ENCODE measurements at regions not wholly inside any gene's neighbourhood (a gene's known extent, or its start where the extent isn't known, plus 50 kb on each side); places are given as distances from the start of the nearest gene placed in this dataset.

- TF ChIP-seq ZNF462 (CRISPR knock-in tag; IDR thresholded peaks at IDR 0.05) = no peak
- TF ChIP-seq ETS1 (IDR thresholded peaks at IDR 0.05) = no peak
- no peak for TF ChIP-seq NANOG (IDR thresholded peaks at IDR 0.05; ENCODE audit: borderline replicate concordance)
- no peak for TF ChIP-seq JUNB (IDR thresholded peaks at IDR 0.05; ENCODE audit: unreplicated experiment)
- TF ChIP-seq EZH2 (IDR thresholded peaks at IDR 0.05; ENCODE audit: low read depth, unreplicated experiment) = no peak
- TF ChIP-seq STAT1 (IDR thresholded peaks at IDR 0.05; ENCODE audit: unreplicated experiment) = no peak
- no peak for TF ChIP-seq EZH2phosphoT487 (IDR thresholded peaks at IDR 0.05; ENCODE audit: unreplicated experiment)
Measured at GRCh38 chrX:94932278-94932965, 1258.4 kb downstream of the FAM133A start (continued).

GRCh38 chrX:94936722-94937121 lies 1262.7 kb downstream of the FAM133A start:
- Histone ChIP-seq H3K4me3 (no peak overlapping the region), H3K27me3 (ENCODE audit: insufficient read depth) (no peaks in the 10 kb centered on the region), H3F3A (replicated peaks; ENCODE audit: low read depth) (no peaks in the 10 kb centered on the region), H3K79me2 (replicated peaks; ENCODE audit: insufficient read depth) (no peaks in the 10 kb centered on the region), H3K4me2 (no peak overlapping the region), H4K20me1 (replicated peaks; ENCODE audit: insufficient read depth) (no peaks in the 10 kb centered on the region), H3K27ac (ENCODE audit: low read depth) (no peak overlapping the region), H3K4me1 (ENCODE audit: insufficient read depth) (no peaks in the 10 kb centered on the region), H3K9me2 (ENCODE audit: insufficient read depth) (no peaks in the 10 kb centered on the region; the same call in 1 of the 2 replicates), H2AFZ (no peak overlapping the region), H3K36me3 (ENCODE audit: insufficient read depth) (no peaks in the 10 kb centered on the region)
- H3K27me3 Mint-ChIP-seq (ENCODE audit: insufficient read depth, low read depth, poor library complexity) = no peaks in the 10 kb centered on the region
- H3K36me3 Mint-ChIP-seq (ENCODE audit: low read depth) = 0 out of 3 replicates have a peak, but pooled peaks cover 4% of the 10 kb centered on the region
- TF ChIP-seq ZNF114 (CRISPR knock-in tag; IDR thresholded peaks at IDR 0.05) (no peak), NANOG (IDR thresholded peaks at IDR 0.05; ENCODE audit: borderline replicate concordance) (no peak), POLR2AphosphoS5 (IDR thresholded peaks at IDR 0.05; ENCODE audit: low read depth) (no peak), CREB1 (CRISPR knock-in tag; IDR thresholded peaks at IDR 0.05; ENCODE audit: low read depth) (no peak), EZH2phosphoT487 (IDR thresholded peaks at IDR 0.05; ENCODE audit: unreplicated experiment) (no peak), ZNF331 (CRISPR knock-in tag; IDR thresholded peaks at IDR 0.05; ENCODE audit: low read depth) (no peak)
- ATAC-seq (no peak), DNase-seq (ENCODE audit: low spot score) (no peak)
- no peak overlapping the region for H3K4me3 Mint-ChIP-seq
- H3K27ac Mint-ChIP-seq = no peak overlapping the region
- no peaks in the 10 kb centered on the region for H3K4me1 Mint-ChIP-seq
- peaks cover 5% of the 10 kb centered on the region for H3K9me3 Mint-ChIP-seq

All from GM23338 (cell line).